GM19239 (cell line): ENCODE measurements at regions not wholly inside any gene's neighbourhood (a gene's known extent, or its start where the extent isn't known, plus 50 kb on each side); places are given as distances from the start of the nearest gene placed in this dataset.
A peak's percentile ranks its signal among the peaks of the same experiment; 100 is the strongest.

Experiments used
- DNase-seq: peaks from one replicate; pipeline ENCODE4 v3.0.0; 2011; ENCODE audit warnings: low spot score; ENCODE audit not compliant: insufficient read length
- FAIRE-seq: peaks from 2 replicates; lab custom pipeline; 2011; peaks lifted over from hg19 to GRCh38; lab: Jason Lieb, UNC

DNA sequence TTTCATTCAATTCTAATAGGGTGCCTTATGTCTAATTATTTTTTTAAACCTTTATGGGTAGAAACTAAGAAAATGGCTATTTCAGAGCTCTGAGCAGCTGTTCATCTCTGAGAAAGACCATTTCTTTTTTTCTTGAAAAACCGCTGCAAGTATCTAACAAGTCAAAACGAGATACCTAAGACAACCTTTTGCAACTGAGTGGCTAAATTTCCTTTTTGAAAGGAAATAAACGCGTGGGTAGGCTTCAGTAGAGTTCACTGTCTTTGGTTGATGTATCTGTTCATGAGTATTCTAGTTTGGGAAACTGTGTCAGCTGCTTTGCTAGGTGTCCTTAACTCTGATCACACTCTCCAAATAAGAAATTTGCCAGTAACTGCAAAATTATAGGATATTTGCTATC, 104.3 kb upstream of the LINC00305 start:
- DNase-seq (no peak), FAIRE-seq (no peak)

DNA sequence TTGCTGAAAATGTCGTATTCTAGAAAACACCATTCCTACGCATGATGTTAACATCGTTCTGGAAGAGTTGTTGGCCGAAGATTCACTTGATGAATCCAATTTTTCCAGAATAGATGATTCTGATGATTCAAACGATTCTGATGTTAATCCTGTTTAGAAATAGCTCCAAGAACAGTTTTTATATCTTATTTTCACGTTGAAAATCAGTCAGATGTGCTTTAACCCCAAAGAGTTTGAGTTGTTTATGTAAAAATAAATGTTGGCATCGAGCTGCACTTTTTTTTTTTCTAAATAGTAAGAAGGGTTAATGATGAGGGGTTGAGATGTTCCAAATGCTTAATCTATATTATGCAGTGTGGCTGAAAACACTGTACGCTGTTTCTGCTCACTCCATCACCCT, 99.9 kb upstream of the LINC00305 start:
- DNase-seq (no peak), FAIRE-seq (no peak)

DNA sequence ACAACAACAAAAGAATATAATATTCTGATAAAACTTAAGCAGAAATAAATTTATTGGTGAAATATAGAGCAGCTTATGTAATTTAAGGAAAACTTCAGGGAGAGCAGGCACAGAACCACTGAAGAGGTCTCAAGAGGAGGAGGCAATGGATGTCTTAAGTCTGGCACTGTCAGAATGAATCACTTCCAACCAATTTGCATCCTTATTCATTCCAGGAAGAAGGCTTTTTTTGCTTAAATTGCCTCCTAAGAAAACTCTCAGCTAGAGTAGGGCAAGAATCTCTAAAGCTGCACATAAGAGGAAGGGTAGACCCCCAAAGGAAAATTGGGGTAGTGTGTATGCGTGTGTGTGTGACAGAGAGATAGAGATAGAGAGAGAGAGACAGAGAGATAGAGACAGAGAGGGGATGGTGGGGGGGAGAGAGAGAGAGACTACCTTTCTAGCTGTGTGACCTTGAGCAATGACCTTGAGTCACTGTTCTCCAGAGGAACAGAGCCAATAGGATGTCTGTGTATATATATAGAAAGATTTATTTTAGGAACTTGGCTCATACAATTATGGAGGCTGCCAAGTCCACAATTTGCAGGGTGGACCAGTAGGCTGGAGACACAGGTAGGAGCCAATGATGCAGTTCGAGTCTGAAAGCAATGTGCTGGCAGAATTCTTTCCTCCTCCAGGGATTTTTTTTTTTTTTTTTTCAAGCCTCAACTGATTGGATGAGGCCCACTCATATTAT, 96.4 kb upstream of the LINC00305 start:
- FAIRE-seq (no peak), DNase-seq (no peak)

DNA sequence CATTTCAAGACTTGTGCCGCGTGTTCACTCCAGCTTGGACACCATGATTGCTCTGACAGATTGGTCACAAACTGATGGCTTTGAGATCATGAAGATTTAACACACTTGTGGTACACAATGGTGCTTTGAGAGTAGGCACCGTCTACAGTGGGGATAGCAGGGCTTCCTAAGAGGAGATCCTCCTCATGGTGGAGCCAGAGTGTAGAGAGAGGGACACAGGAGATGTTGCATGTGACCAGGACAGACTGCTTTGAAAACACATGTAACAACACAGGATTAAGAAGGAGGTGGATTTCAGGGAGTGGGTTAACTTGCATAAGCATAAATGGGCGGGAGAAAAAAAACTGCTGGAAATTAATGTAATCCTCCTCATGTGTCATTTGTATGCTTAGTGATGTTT, 95.7 kb upstream of the LINC00305 start:
- no peak for FAIRE-seq
- no peak for DNase-seq

DNA sequence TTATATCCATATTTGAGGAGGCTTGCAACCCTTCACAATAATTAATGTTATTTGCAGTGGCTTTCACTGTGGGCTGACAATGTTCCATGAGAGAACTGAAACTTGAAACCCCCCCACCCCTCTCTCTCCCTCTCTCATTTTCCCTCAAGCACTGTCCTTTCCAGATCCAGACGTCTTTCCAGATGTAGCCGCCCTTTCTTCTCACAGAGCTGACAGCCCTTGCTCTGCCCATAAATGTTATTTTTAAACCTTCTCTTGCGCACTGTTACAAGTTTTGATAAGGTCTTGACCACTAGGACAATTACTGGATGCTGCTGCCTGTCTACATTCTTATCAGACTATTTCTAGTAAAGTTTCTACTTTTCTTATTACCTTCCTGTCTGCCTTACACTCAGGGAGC, 91.4 kb upstream of the LINC00305 start:
- FAIRE-seq = no peak
- DNase-seq = no peak

DNA sequence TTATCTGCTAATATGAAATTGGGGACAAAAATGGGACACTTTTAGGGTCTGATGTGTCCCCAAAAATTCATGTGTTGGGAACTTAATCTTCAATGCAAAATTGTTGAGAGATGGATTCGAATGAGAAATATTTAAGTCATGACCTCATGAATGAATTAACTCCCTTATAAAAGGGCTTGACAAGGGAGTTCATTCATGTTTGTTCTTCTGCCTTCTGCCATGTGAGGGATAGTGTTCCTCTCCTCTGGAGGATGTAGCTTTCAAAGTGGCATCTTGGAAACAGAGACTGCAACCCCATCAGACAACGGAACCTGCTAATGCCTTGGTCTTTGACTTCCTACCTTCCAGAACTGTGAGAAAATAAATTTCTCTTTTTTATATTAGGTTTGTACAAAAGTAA, 89.2 kb upstream of the LINC00305 start:
- DNase-seq (no peak), FAIRE-seq (no peak)

DNA sequence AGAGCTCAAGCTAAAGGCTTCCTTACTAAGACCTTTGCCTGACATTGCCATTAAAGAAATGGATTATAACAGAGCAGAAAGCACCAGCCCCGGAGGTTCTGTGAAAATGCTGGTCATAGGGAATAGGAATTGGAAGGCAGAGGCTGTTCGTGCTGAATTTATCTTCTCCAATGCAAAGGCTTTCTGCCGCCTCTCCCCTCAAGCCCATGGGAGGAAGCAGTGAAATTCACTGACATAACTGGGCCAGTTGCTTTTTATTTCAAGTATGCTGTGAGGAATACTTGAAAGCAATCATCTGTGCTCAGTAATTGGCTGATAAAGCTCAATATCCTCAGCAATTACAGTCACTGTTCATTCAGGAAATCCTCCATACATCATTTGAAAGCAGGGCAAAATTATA, 85.4 kb upstream of the LINC00305 start:
- FAIRE-seq (no peak), DNase-seq (no peak)

DNA sequence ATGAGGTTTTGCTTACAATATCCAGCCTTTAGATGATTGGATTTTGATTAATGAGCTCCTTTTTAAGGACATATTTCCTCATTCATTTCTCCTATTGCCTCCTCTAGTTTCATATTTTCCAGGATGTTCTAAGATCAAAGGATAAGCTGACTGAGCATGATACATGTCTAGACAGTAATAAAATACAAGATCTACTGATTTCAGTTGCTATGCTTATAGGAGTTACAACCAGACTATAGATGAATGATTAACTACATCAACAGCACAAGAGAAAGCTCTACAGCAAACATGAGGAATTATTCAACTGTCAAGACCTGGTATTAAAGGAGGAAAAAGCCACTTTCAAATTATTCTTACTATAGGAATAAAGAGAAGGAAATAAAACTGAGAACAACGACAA, 85.0 kb upstream of the LINC00305 start:
- FAIRE-seq = no peak
- DNase-seq = no peak

DNA sequence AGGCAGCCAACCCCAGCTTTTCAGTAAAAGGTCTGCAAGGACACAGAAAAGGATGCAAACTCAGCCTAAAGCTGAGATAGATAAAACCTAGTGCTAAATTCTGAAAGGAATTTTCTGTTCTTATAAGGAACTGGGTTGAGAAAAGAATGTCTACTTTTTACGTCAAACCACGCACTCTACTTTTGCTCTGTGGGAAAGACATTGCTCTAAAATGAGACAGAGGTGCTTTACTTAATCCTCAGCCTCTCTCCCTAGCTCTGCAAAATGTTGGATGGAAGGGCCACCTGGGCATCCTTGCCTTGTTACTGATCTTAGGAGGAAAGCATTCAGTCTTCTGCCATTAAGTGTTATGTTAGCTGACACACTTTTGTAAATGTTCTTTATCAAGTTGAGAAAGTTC, 72.1 kb upstream of the LINC00305 start:
- DNase-seq = no peak
- FAIRE-seq = no peak

DNA sequence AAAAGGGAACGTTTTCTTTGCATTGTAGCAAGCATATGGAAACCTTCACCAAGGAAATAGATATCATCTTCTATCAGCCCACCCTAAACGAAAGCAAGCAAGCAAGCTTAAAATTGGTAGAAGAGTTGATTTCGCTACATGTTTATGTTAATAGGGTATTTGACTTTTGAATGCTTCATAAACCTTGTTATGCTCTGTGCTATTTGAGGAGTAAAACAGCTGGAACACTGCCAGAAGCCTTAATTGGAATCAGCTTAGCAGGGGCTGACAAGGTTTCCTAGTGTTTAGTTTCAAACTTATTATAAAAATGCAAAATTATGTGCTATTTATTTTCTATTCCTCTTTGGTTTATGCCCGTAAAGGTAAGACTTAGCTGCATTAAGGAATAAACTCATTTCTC, 70.6 kb upstream of the LINC00305 start:
- FAIRE-seq = no peak

DNA sequence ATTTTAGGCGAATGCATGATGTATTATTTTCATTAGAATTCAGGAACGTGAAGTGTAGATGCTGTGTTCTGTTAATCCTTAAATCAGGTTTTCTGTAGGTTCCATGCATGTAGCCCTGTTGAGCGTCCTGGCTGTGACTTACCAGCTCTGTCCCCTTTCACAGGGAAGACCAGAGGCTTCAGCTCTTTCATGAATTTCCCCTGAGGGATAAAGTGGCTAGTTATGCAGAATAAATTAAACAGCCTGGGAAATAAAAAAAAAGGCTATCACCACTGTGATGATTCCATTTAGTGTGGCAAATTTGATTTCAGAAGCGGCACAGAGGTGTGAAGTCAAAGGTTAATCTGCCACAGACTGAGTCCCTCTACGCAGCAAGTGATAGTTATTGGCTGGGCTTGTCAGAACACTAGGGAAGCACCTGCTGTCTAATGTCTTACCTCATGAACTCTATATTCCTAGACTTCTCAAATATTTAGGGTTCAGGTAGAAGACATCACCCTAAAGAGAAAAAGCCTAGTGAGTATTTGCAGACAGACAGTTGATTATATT, 61.6 kb upstream of the LINC00305 start:
- DNase-seq = no peak
- FAIRE-seq = no peak

More for the DNA sequence above, 70.6 kb upstream of the LINC00305 start:
- DNase-seq = no peak

DNA sequence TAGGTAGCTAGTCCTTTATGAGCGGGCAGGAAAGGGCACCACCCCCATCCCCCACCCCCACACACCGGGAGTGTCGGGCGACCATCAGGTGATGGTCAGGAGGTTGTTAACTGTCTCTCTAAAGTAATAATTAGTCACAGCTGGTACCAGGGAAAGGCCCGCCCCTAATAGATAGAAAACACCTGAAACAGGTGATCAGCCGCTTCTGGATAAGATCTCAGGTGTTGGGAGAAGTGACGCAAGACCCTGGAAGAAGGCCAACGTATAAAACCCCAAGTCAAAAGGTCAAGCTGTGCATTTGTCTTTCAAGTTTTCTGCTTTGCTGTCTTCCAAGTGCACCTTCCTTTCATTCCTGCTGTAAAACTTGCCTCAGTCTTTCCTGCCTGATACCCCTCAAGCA, 59.6 kb upstream of the LINC00305 start:
- no peak for DNase-seq
- no peak for FAIRE-seq

DNA sequence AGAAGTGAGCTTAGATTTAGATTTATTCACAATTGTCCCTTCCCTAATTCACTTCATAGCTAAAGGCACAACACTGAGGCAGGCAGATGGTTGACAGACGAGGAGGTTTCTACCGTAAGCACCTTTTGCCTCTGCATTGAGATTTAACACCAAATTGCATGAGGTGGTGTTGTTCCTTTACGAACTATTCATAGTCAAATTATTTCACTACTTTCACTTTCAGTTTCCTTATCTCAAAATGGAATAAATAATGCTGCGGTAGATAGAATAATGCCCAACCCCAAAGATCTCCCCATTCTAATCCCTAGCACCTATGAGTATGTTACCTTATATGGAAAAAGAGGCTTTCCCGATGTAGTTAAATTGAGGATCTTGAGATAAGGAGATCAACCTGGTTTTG, 58.9 kb upstream of the LINC00305 start:
- no peak for FAIRE-seq
- DNase-seq = no peak

DNA sequence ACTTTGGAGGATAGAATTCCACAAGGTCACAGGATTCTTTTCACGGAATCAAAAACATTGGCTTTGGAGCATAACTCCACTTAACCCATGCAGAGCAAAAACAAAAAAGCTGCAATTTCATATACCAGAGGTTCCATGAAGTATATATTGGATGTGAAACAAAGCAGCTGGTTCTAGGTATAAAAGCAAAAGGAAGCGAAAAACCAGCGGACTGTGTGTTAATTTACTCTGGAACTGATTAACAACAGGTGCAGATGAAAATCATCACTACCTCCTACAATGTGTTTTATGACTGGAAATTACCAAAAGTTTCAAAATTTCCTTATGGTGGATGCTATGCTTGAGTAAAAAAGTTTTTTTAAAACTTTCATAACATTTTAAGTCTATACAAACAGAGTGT, 54.4 kb upstream of the LINC00305 start:
- FAIRE-seq (no peak), DNase-seq (no peak)

DNA sequence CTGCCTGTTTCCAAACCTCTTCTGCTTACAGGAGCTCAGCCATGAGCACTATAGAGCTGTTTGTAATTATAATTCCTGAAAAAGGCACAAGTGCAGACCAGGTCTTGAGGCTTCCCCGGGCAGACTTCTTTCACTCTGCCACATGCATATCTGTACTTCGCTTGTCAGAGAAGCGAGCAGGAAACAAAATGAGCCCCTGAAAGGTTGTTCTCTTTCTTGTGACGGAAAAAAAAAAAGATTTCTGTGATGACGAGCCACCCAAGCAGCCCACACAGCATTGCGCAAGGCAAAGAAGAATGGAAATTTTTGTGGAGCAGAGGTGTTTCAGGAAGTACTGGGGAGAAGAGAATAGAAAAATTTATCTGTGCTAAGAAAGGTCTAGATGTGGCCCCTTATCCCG, 54.0 kb upstream of the LINC00305 start:
- DNase-seq (no peak), FAIRE-seq (no peak)

DNA sequence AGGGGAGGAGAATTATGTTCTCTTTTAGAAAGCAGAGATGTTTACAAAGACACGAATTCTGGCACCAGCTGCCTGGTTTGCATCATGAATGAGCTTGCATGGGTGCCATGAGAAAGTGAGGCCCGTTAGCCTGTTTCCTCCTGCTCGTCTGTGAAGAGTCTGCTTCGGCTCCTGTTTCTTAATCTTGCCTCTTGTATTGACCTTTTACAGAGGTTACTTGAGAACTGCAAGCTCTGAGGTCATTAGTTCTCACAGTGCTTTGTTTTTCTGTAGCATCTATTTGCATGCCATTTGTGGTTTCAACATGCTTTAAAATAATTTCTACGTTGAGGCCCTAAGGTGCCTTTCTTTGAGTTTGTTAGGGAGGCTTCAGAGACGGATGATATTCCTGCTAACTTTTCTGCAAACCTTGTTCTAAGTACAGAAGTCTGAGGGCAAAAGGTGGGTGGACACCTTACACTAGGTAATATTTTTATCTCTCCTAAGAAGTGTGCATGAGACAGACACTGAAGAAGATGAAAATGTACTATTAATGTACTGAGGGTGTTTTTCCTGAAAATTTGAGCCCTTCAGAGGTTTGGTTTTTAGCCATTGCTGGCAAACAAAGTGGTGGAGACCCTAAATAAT, 53.4 kb upstream of the LINC00305 start:
- FAIRE-seq (peak; percentile 40), DNase-seq (no peak)

DNA sequence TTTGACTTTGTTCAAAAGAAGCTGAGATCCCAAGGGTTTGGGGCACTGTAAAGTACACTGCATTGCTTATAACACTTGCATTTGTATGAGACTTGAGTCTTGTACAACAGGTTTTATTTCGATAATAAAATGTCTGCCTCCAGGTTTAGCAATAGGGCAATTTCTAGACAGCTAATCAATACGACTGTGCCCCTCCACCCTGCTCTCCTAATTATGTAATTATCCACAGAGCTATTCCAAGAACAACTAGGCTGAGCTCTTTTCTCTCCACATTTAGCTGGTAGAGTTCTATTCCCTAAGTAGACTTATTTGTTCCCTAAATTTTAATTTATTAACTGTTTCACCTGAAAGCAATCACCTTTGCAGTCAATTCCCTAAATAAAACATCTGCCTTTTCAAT, 52.9 kb upstream of the LINC00305 start:
- FAIRE-seq = no peak
- DNase-seq = no peak

DNA sequence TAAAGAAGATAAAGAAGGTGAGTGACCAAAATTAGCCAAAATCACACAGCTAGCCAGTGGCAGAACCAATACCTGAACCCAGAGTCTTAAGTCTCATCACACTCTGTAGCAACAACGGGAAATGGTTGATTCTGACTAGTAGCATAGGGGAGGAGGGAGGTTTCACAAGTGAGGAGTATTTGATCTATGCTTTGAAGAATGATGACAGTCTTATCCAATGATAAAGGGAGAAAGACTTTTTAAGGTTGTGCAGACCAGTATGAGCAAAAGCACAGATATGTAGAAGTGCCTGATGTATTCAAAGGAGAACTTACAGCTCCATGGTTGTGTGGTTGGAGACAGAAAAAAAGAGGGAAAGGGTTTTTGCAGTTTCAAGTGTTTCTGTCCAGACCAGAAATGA, 50.7 kb upstream of the LINC00305 start:
- no peak for FAIRE-seq
- no peak for DNase-seq
